ENCODE measurements at regions not wholly inside any gene's neighbourhood (a gene's known extent, or its start where the extent isn't known, plus 50 kb on each side); places are given as distances from the start of the nearest gene placed in this dataset.

DNA sequence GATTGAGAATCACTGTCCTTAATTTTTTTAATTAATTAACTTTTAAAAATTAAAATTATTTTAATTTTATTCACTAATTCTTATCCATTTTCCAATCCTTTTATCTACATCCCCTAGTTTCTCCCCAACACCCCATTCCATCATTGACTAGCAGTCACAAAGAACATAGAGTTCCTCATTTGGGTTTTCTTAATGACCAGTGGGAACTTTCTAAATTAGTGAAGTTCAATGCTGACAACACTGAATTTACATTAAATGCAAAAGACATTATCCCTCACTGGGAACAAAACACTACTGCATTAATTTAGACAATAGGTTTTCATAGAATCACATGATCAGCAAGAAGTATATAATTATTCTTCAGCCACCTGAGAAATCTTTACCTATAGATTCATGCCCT lies 80.6 kb upstream of the GLS start:
- TF ChIP-seq CTCF (conservative IDR thresholded peaks at IDR 0.05) (no peak), ZFX (IDR thresholded peaks at IDR 0.05) (no peak)
